HG03139 (cell line): ENCODE measurements at regions not wholly inside any gene's neighbourhood (a gene's known extent, or its start where the extent isn't known, plus 50 kb on each side); places are given as distances from the start of the nearest gene placed in this dataset.

Source experiments
- ATAC-seq: cut with Tn5 transposase; IDR thresholded peaks from one replicate; pipeline ENCODE4 v1.9.1; 2021; ENCODE audit not compliant: unreplicated experiment

- no peak for ATAC-seq
These were observed 105.0 kb upstream of the ALDH1B1 start for GRCh38 chr9:38287420-38287985.

GRCh38 chr9:38286766-38287165 lies 105.7 kb upstream of the ALDH1B1 start:
- no peak for ATAC-seq

GRCh38 chr9:38286357-38286756 lies 106.1 kb upstream of the ALDH1B1 start:
- ATAC-seq: no peak

GRCh38 chr9:38285236-38285635 lies 107.3 kb upstream of the ALDH1B1 start:
- ATAC-seq: no peak

- ATAC-seq: no peak
These were observed 107.9 kb upstream of the ALDH1B1 start for GRCh38 chr9:38284588-38285051.

- no peak for ATAC-seq
These were observed 108.4 kb upstream of the ALDH1B1 start for GRCh38 chr9:38284039-38284575.

- no peak for ATAC-seq
These were observed 109.7 kb upstream of the ALDH1B1 start for GRCh38 chr9:38282756-38283155.

GRCh38 chr9:38281917-38282316 lies 110.6 kb upstream of the ALDH1B1 start:
- no peak for ATAC-seq

GRCh38 chr9:38281196-38281595 lies 111.3 kb upstream of the ALDH1B1 start:
- no peak for ATAC-seq

- ATAC-seq: no peak
These were observed 112.2 kb upstream of the ALDH1B1 start for GRCh38 chr9:38280251-38280800.

GRCh38 chr9:38278931-38279679 lies 113.4 kb upstream of the ALDH1B1 start:
- ATAC-seq: no peak

- ATAC-seq: no peak
These were observed 114.0 kb upstream of the ALDH1B1 start for GRCh38 chr9:38278457-38278856.

GRCh38 chr9:38277601-38278200 lies 114.8 kb upstream of the ALDH1B1 start:
- no peak for ATAC-seq

GRCh38 chr9:38276771-38277439 lies 115.6 kb upstream of the ALDH1B1 start:
- no peak for ATAC-seq

GRCh38 chr9:38274800-38275199 lies 117.7 kb upstream of the ALDH1B1 start:
- no peak for ATAC-seq

GRCh38 chr9:38272710-38273109 lies 119.8 kb upstream of the ALDH1B1 start:
- ATAC-seq: no peak

- no peak for ATAC-seq
These were observed 120.7 kb upstream of the ALDH1B1 start for GRCh38 chr9:38271666-38272241.

- no peak for ATAC-seq
These were observed 122.7 kb upstream of the ALDH1B1 start for GRCh38 chr9:38269775-38270174.

GRCh38 chr9:38263532-38263931 lies 129.0 kb upstream of the ALDH1B1 start:
- ATAC-seq: no peak

- no peak for ATAC-seq
These were observed 132.8 kb upstream of the ALDH1B1 start for GRCh38 chr9:38259519-38260218.
